ENCODE measurements at regions not wholly inside any gene's neighbourhood (a gene's known extent, or its start where the extent isn't known, plus 50 kb on each side); places are given as distances from the start of the nearest gene placed in this dataset.

GRCh38 chrX:19912-20571 lies 261.1 kb upstream of the PLCXD1 start:
- TF ChIP-seq CTCF (IDR thresholded peaks at IDR 0.05; ENCODE audit: low read depth, low read length, missing input control) = no peak
- no peak for TF ChIP-seq RAD21 (IDR thresholded peaks at IDR 0.05)
- TF ChIP-seq ZBTB33 (IDR thresholded peaks at IDR 0.05) = no peak
- TF ChIP-seq NR2F2 (IDR thresholded peaks at IDR 0.05) = no peak
- no peak for TF ChIP-seq MAX (IDR thresholded peaks at IDR 0.05)
- no peak for TF ChIP-seq JUND (IDR thresholded peaks at IDR 0.05)
- no peak for TF ChIP-seq EGR1 (IDR thresholded peaks at IDR 0.05; ENCODE audit: low read depth in 2 of 2)
- no peak for TF ChIP-seq YY1 (IDR thresholded peaks at IDR 0.05)
- no peak for TF ChIP-seq FOXA1 (IDR thresholded peaks at IDR 0.05)
- TF ChIP-seq SP1 (IDR thresholded peaks at IDR 0.05) = no peak
